Caco-2 (cell line): ENCODE measurements at regions not wholly inside any gene's neighbourhood (a gene's known extent, or its start where the extent isn't known, plus 50 kb on each side); places are given as distances from the start of the nearest gene placed in this dataset.
A peak's percentile ranks its signal among the peaks of the same experiment; 100 is the strongest.

Experiments
- BruUV-seq: library from RNA; stranded (reverse); fragments of 400-500 nt; replicated peaks from 2 replicates; lab custom pipeline; 2021; lab: Mats Ljungman, UMichigan
- CTCF ChIA-PET: fragments of 300-600 bp; sonication (Branson Sonifier 250); formaldehyde crosslinking; loops from one replicate; lab custom pipeline; 2022; ENCODE audit warnings: antibody characterized with exemption; lab: Charles Lee
- POLR2A ChIA-PET: fragments of 300-600 bp; sonication (Branson Sonifier 250); formaldehyde crosslinking; loops from one replicate; lab custom pipeline; 2022; ENCODE audit warnings: antibody characterized with exemption; lab: Charles Lee
- DNase-seq, 2 experiments: peaks; one replicate each; pipeline versions ENCODE4 v3.0.0 to v3.0.0-alpha.2; 2020 to 2022
- H3K27me3 ChIP-seq: replicated peaks from 2 replicates; pipeline ENCODE4 v1.6.0; 2011; ENCODE audit warnings: low read length; ENCODE audit not compliant: control insufficient read depth, insufficient read depth
- H3K36me3 ChIP-seq: 2 replicates; pipeline ENCODE4 v1.5.1; 2011; ENCODE audit warnings: low read length; ENCODE audit not compliant: control insufficient read depth, insufficient read depth
- H3K4me1 ChIP-seq: fragments of 250-450 bp; sonication (Bioruptor Pico); 2 replicates; pipeline ENCODE4 v1.5.1; 2020; ENCODE audit warnings: mild to moderate bottlenecking
- H3K4me3 ChIP-seq: 2 replicates; pipeline ENCODE4 v1.5.1; 2011; ENCODE audit warnings: low read depth, mild to moderate bottlenecking, control low read depth, low read length
- H3K9me3 ChIP-seq: fragments of 250-450 bp; sonication (Bioruptor Pico); 2 replicates; pipeline ENCODE4 v1.5.1; 2020; ENCODE audit warnings: mild to moderate bottlenecking, moderate library complexity
- H3K27ac Mint-ChIP-seq: one replicate; pipeline ENCODE4 v1.8.0; 2022; ENCODE audit warnings: mixed read lengths; ENCODE audit not compliant: unreplicated experiment
- H3K27me3 Mint-ChIP-seq: one replicate; pipeline ENCODE4 v1.8.0; 2022; ENCODE audit warnings: mixed read lengths; ENCODE audit not compliant: insufficient read depth, unreplicated experiment
- H3K36me3 Mint-ChIP-seq: one replicate; pipeline ENCODE4 v1.8.0; 2022; ENCODE audit warnings: mild to moderate bottlenecking, mixed read lengths; ENCODE audit not compliant: insufficient read depth, unreplicated experiment
- H3K4me1 Mint-ChIP-seq: one replicate; pipeline ENCODE4 v1.8.0; 2022; ENCODE audit warnings: low read depth, mixed read lengths; ENCODE audit not compliant: unreplicated experiment
- H3K4me3 Mint-ChIP-seq: one replicate; pipeline ENCODE4 v1.8.0; 2022; ENCODE audit warnings: mild to moderate bottlenecking, moderate library complexity, mixed read lengths; ENCODE audit not compliant: unreplicated experiment
- H3K9me3 Mint-ChIP-seq: one replicate; pipeline ENCODE4 v1.8.0; 2022; ENCODE audit warnings: mixed read lengths; ENCODE audit not compliant: unreplicated experiment
- CTCF ChIP-seq, 2 experiments: fragments of 200-600 bp in 1 of 2; IDR thresholded peaks; 1 replicate in 1 of 2; 2 replicates in 1 of 2; pipeline versions ENCODE4 v1.5.1 to v1.8.0; 2011 to 2022; ENCODE audit warnings: antibody characterized with exemption in 1 of 2, control low read depth in 1 of 2, inconsistent platforms in 1 of 2, low read depth in 1 of 2, low read length in 1 of 2, mild to moderate bottlenecking in 1 of 2, moderate library complexity in 1 of 2; ENCODE audit not compliant: insufficient read depth in 1 of 2, severe bottlenecking in 1 of 2, unreplicated experiment in 1 of 2
- intact Hi-C: fragments of 100-400 bp; cut with micrococcal nuclease; formaldehyde crosslinking; loops from one replicate; pipeline ENCODE4 v1.10.0; 2022; ENCODE audit not compliant: unreplicated experiment

DNA sequence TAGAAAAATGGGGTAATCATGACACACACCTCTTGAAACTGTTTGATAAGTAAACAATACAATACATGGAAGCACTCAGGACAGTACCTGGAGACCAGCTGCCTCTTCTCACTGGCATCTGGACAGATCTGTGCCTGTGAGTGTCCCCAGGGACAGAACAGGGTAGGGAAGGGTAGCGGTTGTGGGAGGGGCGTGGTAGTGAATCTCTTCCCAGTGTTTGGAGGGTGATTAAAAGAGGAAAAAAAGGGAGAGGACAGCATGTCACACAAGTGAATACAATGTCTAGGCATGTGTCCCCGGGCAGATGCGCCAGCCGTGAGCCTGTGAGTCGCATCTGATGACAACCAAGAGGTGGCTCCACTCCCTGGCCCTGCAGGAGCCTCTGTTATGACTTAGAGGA lies 138.8 kb upstream of the MSX1 start:
- ChIA-PET CTCF (no interaction called here), POLR2A (no interaction called here)
- Histone ChIP-seq H3K4me1 (no peaks in the 10 kb centered on the region), H3K27me3 (no peaks in the 10 kb centered on the region), H3K9me3 (0 out of 2 replicates have a peak, but pooled peaks cover 2% of the 10 kb centered on the region), H3K4me3 (no peak overlapping the region), H3K36me3 (no peaks in the 10 kb centered on the region)
- peaks cover 6% of the 10 kb centered on the region for H3K4me1 Mint-ChIP-seq
- H3K4me3 Mint-ChIP-seq: no peak overlapping the region
- peaks cover 7% of the 10 kb centered on the region for H3K9me3 Mint-ChIP-seq
- no TSS peak for BruUV-seq
- no peaks in the 10 kb centered on the region for H3K27me3 Mint-ChIP-seq
- H3K27ac Mint-ChIP-seq: no peak overlapping the region
- no peak for TF ChIP-seq CTCF (IDR thresholded peaks at IDR 0.05; ENCODE audit: insufficient read depth in 1 of 2, low read depth in 1 of 2, low read length in 1 of 2, severe bottlenecking in 1 of 2, unreplicated experiment in 1 of 2)
- intact Hi-C loops: no loop called here
- no peaks in the 10 kb centered on the region for H3K36me3 Mint-ChIP-seq
- DNase-seq: no peak

GRCh38 chr4:4719436-4719835 lies 140.0 kb upstream of the MSX1 start:
- Histone ChIP-seq H3K9me3 (0 out of 2 replicates have a peak, but pooled peaks cover 2% of the 10 kb centered on the region), H3K4me1 (no peaks in the 10 kb centered on the region), H3K4me3 (no peak overlapping the region), H3K36me3 (no peaks in the 10 kb centered on the region), H3K27me3 (no peaks in the 10 kb centered on the region)
- Mint-ChIP-seq H3K9me3 (no peaks in the 10 kb centered on the region), H3K4me1 (peaks cover 6% of the 10 kb centered on the region), H3K27ac (no peak overlapping the region), H3K27me3 (no peaks in the 10 kb centered on the region), H3K36me3 (no peaks in the 10 kb centered on the region), H3K4me3 (no peak overlapping the region)
- no peak for TF ChIP-seq CTCF (IDR thresholded peaks at IDR 0.05; ENCODE audit: insufficient read depth in 1 of 2, low read depth in 1 of 2, low read length in 1 of 2, severe bottlenecking in 1 of 2, unreplicated experiment in 1 of 2)
- BruUV-seq: no TSS peak
- intact Hi-C loops: no loop called here
- ChIA-PET CTCF (no interaction called here), POLR2A (no interaction called here)
- DNase-seq: no peak

DNA sequence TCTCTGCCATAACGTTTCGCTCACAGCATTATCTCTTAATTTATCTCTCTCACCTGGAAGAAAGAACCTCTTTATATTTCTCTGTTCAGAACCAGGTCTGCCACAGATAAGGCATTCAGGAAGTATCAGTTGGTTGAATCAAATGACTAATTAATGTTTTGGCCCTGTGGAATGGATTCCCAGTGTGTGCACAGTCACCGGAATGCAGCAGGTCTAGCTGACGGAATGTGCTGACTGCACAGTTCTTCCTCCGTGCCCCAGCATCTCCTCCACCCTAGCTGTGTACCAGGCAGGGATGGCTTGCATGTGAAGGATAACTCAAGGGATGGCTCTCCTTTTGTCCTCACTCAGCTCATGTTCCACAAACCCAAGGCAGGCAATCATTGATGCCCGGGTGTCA lies 141.8 kb upstream of the MSX1 start:
- ChIA-PET POLR2A (no interaction called here), CTCF (no interaction called here)
- no peaks in the 10 kb centered on the region for H3K36me3 ChIP-seq
- Mint-ChIP-seq H3K4me3 (no peak overlapping the region), H3K36me3 (no peaks in the 10 kb centered on the region), H3K4me1 (peaks cover 15% of the 10 kb centered on the region), H3K27me3 (no peaks in the 10 kb centered on the region), H3K27ac (no peak overlapping the region), H3K9me3 (peaks cover 10% of the 10 kb centered on the region)
- no peaks in the 10 kb centered on the region for H3K9me3 ChIP-seq
- no peak for TF ChIP-seq CTCF (IDR thresholded peaks at IDR 0.05; ENCODE audit: insufficient read depth in 1 of 2, low read depth in 1 of 2, low read length in 1 of 2, severe bottlenecking in 1 of 2, unreplicated experiment in 1 of 2)
- BruUV-seq: no TSS peak
- intact Hi-C loops: no loop called here
- no peaks in the 10 kb centered on the region for H3K27me3 ChIP-seq
- H3K4me3 ChIP-seq: no peak overlapping the region
- peaks cover 5% of the 10 kb centered on the region; the same call in 1 of the 2 replicates for H3K4me1 ChIP-seq
- DNase-seq: peak in 1 of 2 experiments; percentile 8
